C4-2B (cell line): ENCODE measurements at regions not wholly inside any gene's neighbourhood (a gene's known extent, or its start where the extent isn't known, plus 50 kb on each side); places are given as distances from the start of the nearest gene placed in this dataset.

Experiments
- ZFX ChIP-seq: fragments of 450-650 bp; IDR thresholded peaks from 2 replicates; pipeline ENCODE4 v1.6.1; 2017
- TF ChIP-seq, protein P1 (sequence below): fragments of 450-650 bp; conservative IDR thresholded peaks from 2 replicates; pipeline ENCODE4 v1.5.1; 2017; ENCODE audit warnings: mild to moderate bottlenecking

DNA sequence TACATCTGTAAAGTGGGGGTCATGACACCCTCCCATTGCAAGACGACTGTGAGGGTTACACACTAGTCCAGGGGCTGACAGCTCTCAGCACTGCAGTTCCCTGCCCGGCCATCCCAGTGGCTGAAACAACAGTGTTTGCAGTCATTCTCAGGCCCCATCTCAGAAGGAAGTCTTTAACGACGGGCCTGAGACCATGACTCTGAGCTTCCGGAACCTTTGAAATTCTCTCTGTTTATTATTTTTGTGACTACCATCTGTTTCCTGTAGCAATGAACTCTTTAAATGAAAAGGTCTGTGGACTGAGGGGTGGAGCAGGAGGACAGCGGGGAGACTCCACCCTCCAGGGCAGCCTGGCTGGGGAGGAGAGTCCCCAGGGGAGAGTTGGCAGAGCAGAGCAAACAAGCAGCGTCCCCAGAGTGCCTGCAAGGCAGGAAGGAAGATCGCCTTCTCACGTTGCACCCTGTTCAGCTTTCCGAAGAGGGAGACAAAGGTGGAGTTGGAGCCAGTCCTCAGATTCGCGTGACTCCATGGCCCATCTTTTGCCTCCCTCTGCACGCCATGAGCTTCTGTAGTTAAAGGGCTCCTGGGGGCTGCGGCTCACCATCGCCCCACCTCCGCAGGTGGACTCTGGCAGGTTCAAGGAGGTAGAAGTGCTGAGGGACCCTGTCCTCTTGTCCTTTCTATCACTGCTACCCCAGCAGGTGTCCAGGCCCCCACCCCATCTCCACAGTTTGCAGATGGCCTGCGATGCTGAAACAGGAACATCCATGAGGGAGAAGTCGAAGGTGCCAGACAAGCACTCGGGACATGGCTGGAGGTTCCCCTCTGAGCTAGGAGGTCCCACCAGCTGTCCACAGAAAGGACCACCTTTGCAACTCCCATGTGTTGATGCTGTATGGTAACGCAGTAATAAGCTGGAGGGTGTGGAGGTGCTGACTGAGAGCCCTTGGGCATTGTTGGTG lies 525.8 kb upstream of the PROK2 start:
- TF ChIP-seq, protein P1, sequence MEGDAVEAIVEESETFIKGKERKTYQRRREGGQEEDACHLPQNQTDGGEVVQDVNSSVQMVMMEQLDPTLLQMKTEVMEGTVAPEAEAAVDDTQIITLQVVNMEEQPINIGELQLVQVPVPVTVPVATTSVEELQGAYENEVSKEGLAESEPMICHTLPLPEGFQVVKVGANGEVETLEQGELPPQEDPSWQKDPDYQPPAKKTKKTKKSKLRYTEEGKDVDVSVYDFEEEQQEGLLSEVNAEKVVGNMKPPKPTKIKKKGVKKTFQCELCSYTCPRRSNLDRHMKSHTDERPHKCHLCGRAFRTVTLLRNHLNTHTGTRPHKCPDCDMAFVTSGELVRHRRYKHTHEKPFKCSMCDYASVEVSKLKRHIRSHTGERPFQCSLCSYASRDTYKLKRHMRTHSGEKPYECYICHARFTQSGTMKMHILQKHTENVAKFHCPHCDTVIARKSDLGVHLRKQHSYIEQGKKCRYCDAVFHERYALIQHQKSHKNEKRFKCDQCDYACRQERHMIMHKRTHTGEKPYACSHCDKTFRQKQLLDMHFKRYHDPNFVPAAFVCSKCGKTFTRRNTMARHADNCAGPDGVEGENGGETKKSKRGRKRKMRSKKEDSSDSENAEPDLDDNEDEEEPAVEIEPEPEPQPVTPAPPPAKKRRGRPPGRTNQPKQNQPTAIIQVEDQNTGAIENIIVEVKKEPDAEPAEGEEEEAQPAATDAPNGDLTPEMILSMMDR: no peak
- TF ChIP-seq ZFX: no peak
